ENCODE measurements at regions not wholly inside any gene's neighbourhood (a gene's known extent, or its start where the extent isn't known, plus 50 kb on each side); places are given as distances from the start of the nearest gene placed in this dataset.

- TF ChIP-seq CTCF (conservative IDR thresholded peaks at IDR 0.05 in 1 of 2, IDR thresholded peaks at IDR 0.05 in 1 of 2; ENCODE audit: extremely low read depth in 1 of 2, insufficient read depth in 1 of 2, low read depth in 1 of 2, low read length in 2 of 2), result no peak
- TF ChIP-seq EZH2 (IDR thresholded peaks at IDR 0.05; ENCODE audit: borderline replicate concordance, low read length), result no peak
Measured at GRCh38 chr10:52616395-52616764, 156.2 kb downstream of the MBL2 start.
